IMR-90 (cell line): ENCODE measurements at regions not wholly inside any gene's neighbourhood (a gene's known extent, or its start where the extent isn't known, plus 50 kb on each side); places are given as distances from the start of the nearest gene placed in this dataset.

ENCODE experiments used
- ATAC-seq: fragments of 200-7000 bp; cut with Tn5 transposase; 2 replicates; pipeline ENCODE4 v1.9.1; 2020; ENCODE audit warnings: low read depth, mild to moderate bottlenecking, moderate library complexity
- BruUV-seq: library from RNA; stranded (reverse); fragments of 400-500 nt; replicated peaks from 2 replicates; lab custom pipeline; 2021; lab: Mats Ljungman, UMichigan
- CTCF ChIA-PET: fragments of 300-600 bp; formaldehyde crosslinking; extraction: SDS; loops from one replicate; lab custom pipeline; 2021; ENCODE audit warnings: antibody characterized with exemption; lab: Yijun Ruan, JAX
- POLR2A ChIA-PET: fragments of 300-600 bp; sonication (Branson Sonifier 250); formaldehyde crosslinking; loops from one replicate; lab custom pipeline; 2022; ENCODE audit warnings: antibody characterized with exemption; ENCODE audit not compliant: unreplicated experiment; lab: Charles Lee
- DNase-seq: peaks from one replicate; pipeline ENCODE4 v3.0.0; 2013
- H2AFZ ChIP-seq: replicated peaks from 2 replicates; pipeline ENCODE3; 2013; ENCODE audit warnings: low read length, mild to moderate bottlenecking; ENCODE audit not compliant: poor library complexity
- H2AK5ac ChIP-seq: 2 replicates; pipeline ENCODE4 v1.6.1; 2013; ENCODE audit warnings: low read depth, low read length, inconsistent platforms
- H2AK9ac ChIP-seq: replicated peaks from 2 replicates; pipeline ENCODE3; 2013; ENCODE audit warnings: mild to moderate bottlenecking, low read depth, low read length, moderate library complexity; ENCODE audit not compliant: poor library complexity
- H2BK120ac ChIP-seq: 2 replicates; pipeline ENCODE4 v1.6.1; 2013; ENCODE audit warnings: low read depth, low read length, inconsistent platforms
- H2BK15ac ChIP-seq: 3 replicates; pipeline ENCODE4 v1.6.1; 2013; ENCODE audit warnings: low read depth, low read length, inconsistent platforms
- H2BK20ac ChIP-seq: 2 replicates; pipeline ENCODE4 v1.6.1; 2013; ENCODE audit warnings: low read depth, mild to moderate bottlenecking, inconsistent platforms, low read length, moderate library complexity
- H2BK5ac ChIP-seq: 2 replicates; pipeline ENCODE4 v1.6.1; 2013; ENCODE audit warnings: mild to moderate bottlenecking, low read depth, low read length, inconsistent platforms; ENCODE audit not compliant: poor library complexity, severe bottlenecking
- H3K14ac ChIP-seq: replicated peaks from 2 replicates; pipeline ENCODE4 v1.6.1; 2013; ENCODE audit warnings: low read depth, low read length, inconsistent platforms
- H3K18ac ChIP-seq: 2 replicates; pipeline ENCODE4 v1.6.1; 2013; ENCODE audit warnings: low read depth, low read length, control low read depth
- H3K23ac ChIP-seq: 2 replicates; pipeline ENCODE4 v1.6.1; 2013; ENCODE audit warnings: low read depth, low read length, inconsistent platforms
- H3K27ac ChIP-seq: 2 replicates; pipeline ENCODE4 v1.5.1; 2013; ENCODE audit warnings: mild to moderate bottlenecking, control low read depth, low read length; ENCODE audit not compliant: insufficient read depth
- H3K27me3 ChIP-seq: 2 replicates; pipeline ENCODE4 v1.6.1; 2013; ENCODE audit warnings: low read length; ENCODE audit not compliant: control insufficient read depth, insufficient read depth
- H3K36me3 ChIP-seq: 2 replicates; pipeline ENCODE4 v1.6.1; 2013; ENCODE audit warnings: low read length, mixed read lengths; ENCODE audit not compliant: control insufficient read depth, insufficient read depth
- H3K4ac ChIP-seq: 2 replicates; pipeline ENCODE4 v1.6.1; 2013; ENCODE audit warnings: low read depth, low read length, inconsistent platforms
- H3K4me1 ChIP-seq: 2 replicates; pipeline ENCODE4 v1.6.1; 2013; ENCODE audit warnings: low read length, mixed read lengths; ENCODE audit not compliant: control insufficient read depth, insufficient read depth
- H3K4me2 ChIP-seq: 2 replicates; pipeline ENCODE4 v1.6.1; 2013; ENCODE audit warnings: low read depth, mild to moderate bottlenecking, control low read depth, low read length, moderate library complexity
- H3K4me3 ChIP-seq: 2 replicates; pipeline ENCODE4 v1.5.1; 2013; ENCODE audit warnings: low read depth, mild to moderate bottlenecking, control low read depth, low read length, moderate library complexity; ENCODE audit not compliant: insufficient read depth
- H3K56ac ChIP-seq: 2 replicates; pipeline ENCODE4 v1.6.1; 2013; ENCODE audit warnings: low read length, inconsistent platforms; ENCODE audit not compliant: insufficient read depth; ENCODE audit errors: extremely low read depth
- H3K79me1 ChIP-seq, 2 experiments: 2 replicates each; pipeline ENCODE4 v1.6.1; 2013; ENCODE audit warnings: low read length in 2 of 2, inconsistent platforms in 1 of 2, low read depth in 1 of 2
- H3K9ac ChIP-seq: 2 replicates; pipeline ENCODE4 v1.6.1; 2013; ENCODE audit warnings: low read depth, low read length, control low read depth
- H3K9me1 ChIP-seq: 2 replicates; pipeline ENCODE4 v1.6.1; 2013; ENCODE audit warnings: low read length, inconsistent platforms; ENCODE audit not compliant: insufficient read depth
- H3K9me3 ChIP-seq: 2 replicates; pipeline ENCODE4 v1.6.1; 2013; ENCODE audit warnings: low read length; ENCODE audit not compliant: control insufficient read depth, insufficient read depth
- H4K20me1 ChIP-seq: 2 replicates; pipeline ENCODE4 v1.6.1; 2013; ENCODE audit warnings: low read length, inconsistent platforms; ENCODE audit not compliant: insufficient read depth
- H4K5ac ChIP-seq: 2 replicates; pipeline ENCODE4 v1.6.1; 2013; ENCODE audit warnings: mild to moderate bottlenecking, low read depth, low read length, control low read depth
- H4K8ac ChIP-seq, 2 experiments: 2 replicates each; pipeline ENCODE4 v1.6.1; 2013; ENCODE audit warnings: low read depth in 2 of 2, low read length in 2 of 2, control low read depth in 1 of 2, inconsistent platforms in 1 of 2
- H4K91ac ChIP-seq: 2 replicates; pipeline ENCODE4 v1.6.1; 2013; ENCODE audit warnings: low read depth, low read length, inconsistent platforms; ENCODE audit not compliant: insufficient read depth
- BHLHE40 ChIP-seq: fragments of 150-350 bp; IDR thresholded peaks from 2 replicates; pipeline ENCODE4 v1.6.1; 2016; ENCODE audit warnings: mild to moderate bottlenecking, low read depth, low read length
- CHD1 ChIP-seq: IDR thresholded peaks from 2 replicates; pipeline ENCODE4 v1.6.1; 2012; ENCODE audit warnings: low read depth, low read length, improper control_type of control experiment
- CTCF ChIP-seq: conservative IDR thresholded peaks from 2 replicates; pipeline ENCODE4 v1.5.1; 2012; ENCODE audit warnings: mild to moderate bottlenecking, low read depth, low read length, improper control_type of control experiment
- ELK1 ChIP-seq: fragments of 150-350 bp; IDR thresholded peaks from 2 replicates; pipeline ENCODE4 v1.6.1; 2016; ENCODE audit warnings: low read depth, mild to moderate bottlenecking, low read length, moderate library complexity, borderline replicate concordance
- FOS ChIP-seq: fragments of 150-350 bp; IDR thresholded peaks from 2 replicates; pipeline ENCODE4 v1.6.1; 2016; ENCODE audit warnings: low read depth, low read length
- MAFK ChIP-seq: IDR thresholded peaks from 2 replicates; pipeline ENCODE4 v1.6.1; 2012; ENCODE audit warnings: low read depth, low read length, improper control_type of control experiment
- MAZ ChIP-seq: IDR thresholded peaks from 2 replicates; pipeline ENCODE4 v1.6.1; 2012; ENCODE audit warnings: low read depth, mild to moderate bottlenecking, low read length, improper control_type of control experiment, moderate library complexity, borderline replicate concordance
- MXI1 ChIP-seq: IDR thresholded peaks from 2 replicates; pipeline ENCODE4 v1.6.1; 2012; ENCODE audit warnings: low read depth, mild to moderate bottlenecking, low read length, moderate library complexity, borderline replicate concordance
- NFE2L2 ChIP-seq: fragments of 150-350 bp; IDR thresholded peaks from 2 replicates; pipeline ENCODE4 v1.6.1; 2016; ENCODE audit warnings: low read depth, mild to moderate bottlenecking, low read length
- POLR2A ChIP-seq: IDR thresholded peaks from 2 replicates; pipeline ENCODE4 v1.6.1; 2012; ENCODE audit warnings: mild to moderate bottlenecking, low read depth, low read length
- RAD21 ChIP-seq: IDR thresholded peaks from 2 replicates; pipeline ENCODE4 v1.6.1; 2012; ENCODE audit warnings: low read length, improper control_type of control experiment
- RCOR1 ChIP-seq: IDR thresholded peaks from 2 replicates; pipeline ENCODE4 v1.6.1; 2012; ENCODE audit warnings: mild to moderate bottlenecking, low read length, improper control_type of control experiment; ENCODE audit not compliant: insufficient replicate concordance
- RFX5 ChIP-seq: IDR thresholded peaks from 2 replicates; pipeline ENCODE4 v1.8.0; 2012; ENCODE audit warnings: low read depth, mild to moderate bottlenecking, low read length, moderate library complexity
- SMC3 ChIP-seq: fragments of 150-350 bp; IDR thresholded peaks from 2 replicates; pipeline ENCODE4 v1.6.1; 2016; ENCODE audit warnings: low read depth, mild to moderate bottlenecking, antibody characterized with exemption, low read length, moderate library complexity
- dilution Hi-C: fragments of 300-500 bp; cut with HindIII; formaldehyde crosslinking; loops from one replicate; pipeline ENCODE4 v1.14.3; 2018; ENCODE audit warnings: low sequenced_read_pairs; ENCODE audit not compliant: unreplicated experiment
- in situ Hi-C: fragments of 300-500 bp; cut with MboI; formaldehyde crosslinking; loops from 3 replicates; pipeline ENCODE4 v1.14.3; 2019; ENCODE audit warnings: low sequenced_read_pairs, inconsistent platforms, mixed read lengths
- intact Hi-C: fragments of 100-400 bp; cut with micrococcal nuclease; formaldehyde crosslinking; loops from 2 replicates; pipeline ENCODE4 v1.10.0; 2022

DNA sequence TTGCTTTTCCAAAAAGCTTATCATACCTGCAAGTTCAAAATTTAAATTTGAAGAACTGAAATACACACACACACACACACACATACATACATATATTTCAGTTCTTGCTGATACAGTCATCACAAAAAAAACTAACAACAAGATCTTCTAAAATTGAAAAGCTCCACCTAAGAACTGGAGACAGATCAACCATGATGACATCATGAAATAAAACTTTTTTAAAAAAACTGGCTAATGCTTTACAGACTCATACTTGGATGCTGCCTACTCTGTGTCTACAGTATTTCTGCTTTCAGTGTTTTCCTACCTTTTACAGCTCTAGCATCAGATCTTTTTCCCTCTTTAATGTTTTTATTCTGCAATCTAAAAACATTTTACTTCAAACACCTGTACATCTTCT is 261.4 kb downstream of the DIO2 start:
- CTCF ChIA-PET: interaction anchor here (0.7 kb wide), 1 partner anchor 54 kb away, joined by 3 read pairs; no protein-coding TSS in a partner anchor

More for the DNA sequence above, 261.4 kb downstream of the DIO2 start:
- no peaks in the 10 kb centered on the region for H4K20me1 ChIP-seq
- dilution Hi-C loops: no loop called here
- no peak overlapping the region for H2AK5ac ChIP-seq
- H4K91ac ChIP-seq: no peak overlapping the region
- no peak for TF ChIP-seq FOS
- no peak for TF ChIP-seq RCOR1
- TF ChIP-seq CHD1: no peak
- TF ChIP-seq RAD21: no peak
- TF ChIP-seq CTCF: no peak
- no peak for TF ChIP-seq POLR2A
- TF ChIP-seq ELK1: no peak
- TF ChIP-seq BHLHE40: no peak
- TF ChIP-seq RFX5: no peak
- TF ChIP-seq MAZ: no peak
- no peak for TF ChIP-seq MAFK
- no peak for TF ChIP-seq MXI1
- no peak for TF ChIP-seq NFE2L2
- TF ChIP-seq SMC3: no peak
- no peak overlapping the region for H3K4me2 ChIP-seq
- no peak overlapping the region for H2BK5ac ChIP-seq
- H3K14ac ChIP-seq: no peak overlapping the region
- H3K4me1 ChIP-seq: no peaks in the 10 kb centered on the region
- no peak overlapping the region for H3K56ac ChIP-seq
- H3K9me1 ChIP-seq: no peaks in the 10 kb centered on the region
- no peak overlapping the region for H4K8ac ChIP-seq
- no peak overlapping the region for H2BK120ac ChIP-seq
- H2BK20ac ChIP-seq: no peak overlapping the region
- H3K4ac ChIP-seq: no peak overlapping the region
- no peaks in the 10 kb centered on the region for H3K36me3 ChIP-seq
- no peak overlapping the region for H3K9ac ChIP-seq
- DNase-seq (peak; percentile 60), ATAC-seq (peak; percentile 35; the same call in 1 of the 2 replicates)
- H3K4me3 ChIP-seq: no peak overlapping the region
- H3K79me1 ChIP-seq: no peaks in the 10 kb centered on the region
- no peak overlapping the region for H3K18ac ChIP-seq
- H3K27ac ChIP-seq: no peak overlapping the region
- no peak overlapping the region for H2AK9ac ChIP-seq
- no peak overlapping the region for H2BK15ac ChIP-seq
- H4K5ac ChIP-seq: no peak overlapping the region
- BruUV-seq: no TSS peak
- no peak overlapping the region for H2AFZ ChIP-seq
- intact Hi-C loops: no loop called here
- H3K27me3 ChIP-seq: no peaks in the 10 kb centered on the region; the same call in 1 of the 2 replicates
- in situ Hi-C loops: no loop called here
- H3K23ac ChIP-seq: no peak overlapping the region
- H3K9me3 ChIP-seq: peaks cover 3% of the 10 kb centered on the region; the same call in 1 of the 2 replicates
- POLR2A ChIA-PET: no interaction called here
